HG03066 (cell line): ENCODE measurements at regions not wholly inside any gene's neighbourhood (a gene's known extent, or its start where the extent isn't known, plus 50 kb on each side); places are given as distances from the start of the nearest gene placed in this dataset.

Source experiments
- ATAC-seq: cut with Tn5 transposase; IDR thresholded peaks from one replicate; pipeline ENCODE4 v1.9.1; 2021; ENCODE audit warnings: low read depth; ENCODE audit not compliant: unreplicated experiment

DNA sequence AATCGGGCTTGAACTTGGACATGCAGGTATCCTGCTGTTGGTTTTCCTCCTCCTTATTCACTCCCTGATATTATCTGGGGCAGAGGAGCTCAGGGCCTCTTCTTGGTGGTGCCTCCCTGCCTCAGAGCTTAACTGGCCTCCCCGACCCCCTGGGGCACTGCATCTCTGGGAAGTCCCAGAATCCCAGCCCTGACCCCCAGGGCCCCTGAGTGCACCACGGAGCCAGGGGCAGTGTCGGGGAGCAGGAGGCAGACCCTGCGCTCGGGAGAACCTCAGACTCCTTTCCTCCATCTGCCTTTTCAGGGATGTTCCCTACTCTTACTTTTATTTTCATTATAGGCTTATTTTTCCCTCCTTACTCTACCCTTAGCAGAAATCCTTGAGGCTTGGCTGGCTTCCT, 537.0 kb downstream of the BRD1 start:
- no peak for ATAC-seq

- ATAC-seq = no peak
These were observed 537.6 kb downstream of the BRD1 start for GRCh38 chr22:49289822-49290679.

GRCh38 chr22:49286181-49286760, 541.4 kb downstream of the BRD1 start:
- ATAC-seq = no peak

DNA sequence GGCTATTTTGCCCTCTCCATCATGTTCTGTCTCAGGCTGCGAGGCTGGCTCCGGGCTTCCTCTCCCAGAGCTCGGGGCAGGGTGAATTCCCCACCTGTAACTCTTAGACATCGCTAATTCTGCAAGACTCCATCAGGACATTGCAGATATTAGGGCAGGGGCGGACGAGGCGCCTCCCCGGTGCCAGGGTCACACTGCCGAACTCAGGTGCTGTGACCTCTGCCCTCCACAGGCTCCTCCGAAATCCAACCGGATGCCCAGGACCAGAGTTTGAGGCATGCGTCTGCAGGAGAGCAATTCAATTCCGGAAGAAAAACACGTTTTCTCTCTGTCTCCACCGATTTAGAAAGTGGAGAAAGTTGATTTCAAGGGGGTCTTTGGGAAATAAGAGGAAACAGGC, 542.7 kb downstream of the BRD1 start:
- no peak for ATAC-seq

GRCh38 chr22:49284056-49284784, 543.5 kb downstream of the BRD1 start:
- ATAC-seq = no peak

DNA sequence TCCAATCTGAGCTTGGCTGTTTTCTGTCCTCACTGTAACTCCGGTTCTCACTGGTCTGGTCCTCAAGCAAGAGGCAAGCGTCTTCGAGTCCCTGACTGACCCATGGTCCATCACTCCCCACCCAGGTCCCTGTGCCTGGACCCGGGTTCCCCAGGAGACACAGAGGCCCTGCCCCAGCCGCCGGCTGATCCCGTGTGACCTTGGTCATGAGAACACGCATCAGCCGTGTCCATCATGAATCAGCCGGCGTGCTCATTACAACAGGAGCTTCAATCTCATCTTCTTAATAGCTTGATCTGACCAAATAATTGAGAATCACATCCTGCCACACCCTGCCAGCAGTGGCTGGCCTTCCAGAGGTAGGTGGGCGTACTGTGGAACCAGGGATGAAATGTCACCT, 545.1 kb downstream of the BRD1 start:
- no peak for ATAC-seq

DNA sequence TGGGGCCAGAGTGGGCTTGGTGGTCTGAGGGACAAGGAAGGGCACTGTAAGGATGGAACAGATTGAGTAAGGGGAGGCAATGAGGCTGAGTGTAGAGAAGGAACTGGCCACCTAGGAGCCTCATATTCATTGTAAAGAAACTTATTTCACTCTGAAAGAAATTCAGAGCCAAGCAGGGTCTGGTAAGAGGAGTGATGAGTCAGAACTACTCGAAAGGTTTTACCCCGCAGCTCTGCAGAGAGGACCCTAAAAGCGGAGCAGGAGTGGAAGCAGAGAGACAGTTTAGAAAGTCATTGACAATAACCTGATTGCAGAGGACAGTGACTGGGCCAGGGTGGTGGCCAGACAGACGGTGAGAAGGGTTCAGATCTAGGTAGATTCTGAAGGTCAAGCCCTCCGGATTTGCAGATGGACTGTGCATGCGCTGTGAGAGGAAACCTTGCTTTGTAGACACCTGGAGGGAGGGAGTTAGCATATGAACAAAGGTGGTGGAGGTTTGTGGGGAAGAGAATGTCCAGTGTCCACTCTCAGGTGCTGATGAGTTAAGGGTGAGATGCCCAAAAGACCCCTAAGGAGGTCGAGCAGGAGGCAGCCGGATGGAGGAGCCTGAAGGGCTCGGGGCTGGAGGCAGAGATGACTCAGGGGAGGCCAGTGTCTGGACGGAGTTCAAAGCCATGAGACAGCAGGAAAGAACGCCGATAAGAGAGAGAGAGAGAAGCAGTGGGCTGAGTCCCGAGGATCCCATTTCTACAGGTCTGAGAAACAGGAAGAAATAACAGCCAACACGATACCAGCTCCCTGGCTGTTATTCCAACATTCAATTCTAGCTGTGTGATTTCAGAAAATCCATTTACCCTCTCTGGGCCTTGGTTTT, 546.0 kb downstream of the BRD1 start:
- no peak for ATAC-seq

- ATAC-seq = no peak
These were observed 549.3 kb downstream of the BRD1 start for GRCh38 chr22:49278340-49278739.

- no peak for ATAC-seq
These were observed 551.1 kb downstream of the BRD1 start for GRCh38 chr22:49276567-49276966.

DNA sequence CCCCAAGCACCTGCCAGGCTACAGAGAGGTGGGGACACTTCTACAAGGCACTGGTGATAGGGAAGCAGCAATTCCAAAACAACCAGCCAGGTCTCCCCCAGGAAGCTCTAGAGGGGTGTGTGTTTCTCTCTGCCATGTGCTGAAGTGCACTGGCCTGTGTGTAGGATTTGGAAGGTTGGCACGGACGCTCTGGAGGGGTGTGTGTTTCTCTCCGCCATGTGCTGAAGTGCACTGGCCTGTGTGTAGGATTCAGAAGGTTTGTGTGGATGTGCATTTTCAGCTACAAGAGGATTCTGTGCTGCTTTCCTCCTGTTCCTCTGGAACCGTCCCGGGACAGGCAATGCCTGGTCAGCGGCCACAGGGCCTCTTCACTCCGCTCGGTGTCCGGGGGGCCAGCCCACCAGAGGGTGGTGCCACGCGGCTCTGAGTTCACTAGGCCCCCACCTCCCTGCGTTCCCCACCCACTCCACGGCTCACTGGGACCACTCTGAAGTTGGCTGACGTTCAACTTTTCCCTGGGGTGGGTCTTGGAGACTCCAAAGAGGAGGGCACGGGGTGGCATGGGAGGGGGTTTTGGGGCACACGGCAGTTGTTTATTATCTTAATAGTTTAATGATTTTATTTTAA, 552.8 kb downstream of the BRD1 start:
- ATAC-seq = no peak

DNA sequence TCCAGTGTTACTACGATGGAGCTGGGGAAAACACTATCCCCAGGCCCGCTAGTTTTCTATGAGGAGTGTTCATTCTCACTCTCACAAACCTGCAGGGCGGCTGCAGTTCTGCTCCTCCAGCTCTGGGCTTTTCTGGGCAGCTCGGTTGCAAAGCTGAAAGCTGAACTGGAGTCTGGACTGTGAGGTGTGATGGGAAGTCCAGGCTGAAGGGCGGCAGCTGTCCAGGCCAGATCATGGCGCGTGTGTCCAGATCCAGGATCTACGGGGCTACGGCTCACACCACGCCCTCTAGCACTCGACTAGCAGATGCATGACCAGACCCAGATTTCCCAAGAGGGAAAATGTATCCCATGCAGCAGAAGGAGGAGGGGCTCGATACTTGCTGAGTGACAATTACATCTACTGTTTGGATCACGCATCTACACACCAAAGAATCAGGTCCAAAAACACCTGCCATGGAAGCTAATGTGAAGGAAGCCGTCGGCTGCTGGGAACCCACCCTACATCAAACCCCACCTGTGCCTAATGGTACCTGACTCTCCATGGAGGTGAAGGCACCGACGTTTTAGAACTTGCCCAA, 555.0 kb downstream of the BRD1 start:
- ATAC-seq = no peak

GRCh38 chr22:49271831-49272230, 555.8 kb downstream of the BRD1 start:
- no peak for ATAC-seq

GRCh38 chr22:49271369-49271727, 556.3 kb downstream of the BRD1 start:
- ATAC-seq = no peak

- no peak for ATAC-seq
These were observed 556.9 kb downstream of the BRD1 start for GRCh38 chr22:49270595-49271368.

GRCh38 chr22:49269928-49270327, 557.7 kb downstream of the BRD1 start:
- ATAC-seq = no peak

GRCh38 chr22:49269371-49269770, 558.3 kb downstream of the BRD1 start:
- ATAC-seq = no peak

GRCh38 chr22:49268924-49269323, 558.7 kb downstream of the BRD1 start:
- ATAC-seq = no peak

- ATAC-seq = no peak
These were observed 559.7 kb downstream of the BRD1 start for GRCh38 chr22:49267996-49268395.
